ENCODE measurements at regions not wholly inside any gene's neighbourhood (a gene's known extent, or its start where the extent isn't known, plus 50 kb on each side); places are given as distances from the start of the nearest gene placed in this dataset.

DNA sequence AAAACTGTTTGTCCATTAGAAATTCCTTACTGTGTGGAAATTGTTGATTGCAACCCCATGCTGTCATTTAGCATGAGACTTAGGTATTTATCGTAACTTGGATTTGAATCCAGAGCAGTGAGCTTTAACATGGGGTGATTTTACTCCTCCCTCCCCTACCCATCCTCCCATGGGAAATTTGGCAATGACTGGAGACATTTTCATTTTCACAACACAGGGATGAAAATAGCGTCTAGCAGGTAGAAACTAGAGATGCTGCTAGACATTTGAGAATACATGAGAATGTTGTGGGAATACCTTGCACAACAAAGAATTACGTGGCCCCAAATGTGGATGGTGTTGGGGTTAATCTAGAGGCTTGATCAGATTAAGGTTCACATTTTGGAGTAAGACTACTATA, 191.3 kb upstream of the MPDZ start:
- H3K9ac ChIP-seq (ENCODE audit: extremely low read depth, insufficient read length, low read length), result no peak overlapping the region
- Mint-ChIP-seq H3K36me3 (ENCODE audit: insufficient read depth in 1 of 3, low read depth in 3 of 3) (peaks cover 6 to 13% (median 8%) of the 10 kb centered on the region in 3 experiments), H3K27ac (no peak overlapping the region), H3K4me1 (peaks cover 0 to 4% of the 10 kb centered on the region in 2 experiments; a peak in 1 of 4 replicates), H3K4me3 (no peak overlapping the region), H3K9me3 (peaks cover 10 to 12% of the 10 kb centered on the region in 2 experiments; a peak in 4 of 5 replicates), H3K27me3 (ENCODE audit: low read depth) (no peaks in the 10 kb centered on the region)
- no peak overlapping the region for H2AFZ ChIP-seq (ENCODE audit: low read length)
- TF ChIP-seq CTCF (conservative IDR thresholded peaks at IDR 0.05), result no peak
- H3K79me1 ChIP-seq (ENCODE audit: insufficient read depth, low read depth, low read length, poor library complexity, severe bottlenecking), result no peaks in the 10 kb centered on the region
- H3K9me3 ChIP-seq (ENCODE audit: control insufficient read depth, low read depth, low read length), result no peaks in the 10 kb centered on the region
- no peak overlapping the region for H2AK5ac ChIP-seq (ENCODE audit: insufficient read length, low read length)
- H3K27ac ChIP-seq (ENCODE audit: insufficient read length, low read depth, low read length), result no peak overlapping the region
- no peaks in the 10 kb centered on the region for H3K79me2 ChIP-seq (ENCODE audit: insufficient read depth, low read length)
- H3K56ac ChIP-seq (ENCODE audit: insufficient read length, low read depth, low read length), result no peak overlapping the region
- no peak overlapping the region for H3T11ph ChIP-seq (ENCODE audit: low read length)
- H4K8ac ChIP-seq (replicated peaks; ENCODE audit: insufficient read length, low read depth, low read length), result no peak overlapping the region
- DNase-seq, result no peak
- H4K20me1 ChIP-seq (ENCODE audit: control insufficient read depth, insufficient read depth, insufficient read length), result no peaks in the 10 kb centered on the region
- H3K23me2 ChIP-seq (ENCODE audit: insufficient read length, low read depth, low read length, poor library complexity, severe bottlenecking), result no peaks in the 10 kb centered on the region
- H3K18ac ChIP-seq (ENCODE audit: insufficient read length, low read depth, low read length), result no peak overlapping the region
- WGBS (ENCODE audit: extremely low coverage, insufficient read length, low lambda C conversion rate), result no CpG with 5 or more reads among the region's 3 CpGs
- no peak overlapping the region for H3K23ac ChIP-seq (ENCODE audit: insufficient read length, low read depth, low read length)
- H2BK15ac ChIP-seq (ENCODE audit: low read depth, low read length), result no peak overlapping the region
- no peak overlapping the region for H4K91ac ChIP-seq (ENCODE audit: insufficient read length, low read depth, low read length)
- no peak overlapping the region for H2BK12ac ChIP-seq (ENCODE audit: insufficient read length, low read depth, low read length)
- no peak overlapping the region for H3K4me2 ChIP-seq (ENCODE audit: insufficient read depth, insufficient read length, low read length)
- H3K4me1 ChIP-seq (ENCODE audit: insufficient read depth, low read length), result no peaks in the 10 kb centered on the region
- no peak overlapping the region for H2BK5ac ChIP-seq (ENCODE audit: insufficient read length, low read length)
- H4K5ac ChIP-seq (ENCODE audit: insufficient read length, low read depth, low read length), result no peak overlapping the region
- no peak overlapping the region for H2BK120ac ChIP-seq (ENCODE audit: low read depth, low read length, poor library complexity, severe bottlenecking)
- no peak overlapping the region for H3K4ac ChIP-seq (ENCODE audit: low read depth, low read length)
- no peak overlapping the region for H3K14ac ChIP-seq (ENCODE audit: insufficient read depth, low read length)
- no peaks in the 10 kb centered on the region for H3K27me3 ChIP-seq (ENCODE audit: insufficient read depth, low read length)
- H2BK20ac ChIP-seq (ENCODE audit: low read depth, low read length, poor library complexity, severe bottlenecking), result no peak overlapping the region
